ENCODE measurements at regions not wholly inside any gene's neighbourhood (a gene's known extent, or its start where the extent isn't known, plus 50 kb on each side); places are given as distances from the start of the nearest gene placed in this dataset.

GRCh38 chr2:12806549-12807242 lies 90.0 kb downstream of the TRIB2 start:
- Histone ChIP-seq H3K36me3 (ENCODE audit: control insufficient read depth in 2 of 2, insufficient read depth in 1 of 2, low read length in 2 of 2) (no peaks in the 10 kb centered on the region), H3K4me3 (ENCODE audit: low read depth, low read length) (no peak overlapping the region), H3K27ac (ENCODE audit: extremely low read depth, low read depth, low read length) (no peak overlapping the region), H3K4me1 (ENCODE audit: control insufficient read depth, insufficient read depth, low read length) (no peaks in the 10 kb centered on the region), H3K9me3 (ENCODE audit: control insufficient read depth, insufficient read depth, low read depth, low read length) (no peaks in the 10 kb centered on the region)
- ChIA-PET POLR2A (interaction anchor here (0.6 kb wide), 1 partner anchor 89 kb away, joined by 3 read pairs; no protein-coding TSS in a partner anchor), CTCF (interaction anchor here (0.6 to 1.0 kb wide), 3 partner anchors 9 to 292 kb away, joined by 3 to 6 read pairs (median 4); no protein-coding TSS in a partner anchor)
- no peak for TF ChIP-seq ZNF548 (tag by site-specific recombination; IDR thresholded peaks at IDR 0.05)
- TF ChIP-seq ZNF19 (tag by site-specific recombination; IDR thresholded peaks at IDR 0.05; ENCODE audit: low read depth), result no peak
- no peak for TF ChIP-seq ZNF658 (tag by site-specific recombination; IDR thresholded peaks at IDR 0.05)
- TF ChIP-seq ZNF114 (tag by site-specific recombination; IDR thresholded peaks at IDR 0.05), result no peak
- no peak for TF ChIP-seq ZBTB6 (tag by site-specific recombination; IDR thresholded peaks at IDR 0.05)
- no peak for TF ChIP-seq ZFHX2 (tag by site-specific recombination; conservative IDR thresholded peaks at IDR 0.05)
- TF ChIP-seq MYNN (tag by site-specific recombination; IDR thresholded peaks at IDR 0.05; ENCODE audit: borderline replicate concordance), result no peak
- TF ChIP-seq ZNF792 (tag by site-specific recombination; IDR thresholded peaks at IDR 0.05), result no peak
- TF ChIP-seq PBX3 (CRISPR knock-in tag; IDR thresholded peaks at IDR 0.05), result no peak
- no peak for TF ChIP-seq ZNF596 (tag by site-specific recombination; IDR thresholded peaks at IDR 0.05)
- TF ChIP-seq ZNF391 (tag by site-specific recombination; IDR thresholded peaks at IDR 0.05; ENCODE audit: borderline replicate concordance, low read depth), result no peak
- TF ChIP-seq ZNF692 (tag by site-specific recombination; IDR thresholded peaks at IDR 0.05), result no peak
- no peak for TF ChIP-seq ZSCAN18 (tag by site-specific recombination; IDR thresholded peaks at IDR 0.05)
- TF ChIP-seq ELK4 (IDR thresholded peaks at IDR 0.05; ENCODE audit: borderline replicate concordance, low read depth, low read length), result no peak
- TF ChIP-seq ZFP69B (tag by site-specific recombination; IDR thresholded peaks at IDR 0.05), result no peak
- TF ChIP-seq KLF17 (tag by site-specific recombination; IDR thresholded peaks at IDR 0.05), result no peak
